Heart right ventricle (tissue), 16 donors: ENCODE measurements at regions not wholly inside any gene's neighbourhood (a gene's known extent, or its start where the extent isn't known, plus 50 kb on each side); places are given as distances from the start of the nearest gene placed in this dataset.

Experiments
- ATAC-seq, 8 donors: fragments of 200-7000 bp; cut with Tn5 transposase; one replicate each; pipeline ENCODE4 v1.9.1; 2020; ENCODE audit warnings: mild to moderate bottlenecking in 8 of 8, moderate library complexity in 8 of 8, moderate number of reproducible peaks in 1 of 8
- DNase-seq, 2 donors: peaks; one replicate each; pipeline ENCODE4 v3.0.0-alpha.2; 2020
- H3K27ac ChIP-seq, 10 donors: fragments of 200-600 bp; sonication (generic) in 2 of 10; one replicate each; pipeline versions ENCODE4 v1.5.0 to v1.8.0; 2020 to 2022; ENCODE audit warnings: mild to moderate bottlenecking in 3 of 10
- H3K27me3 ChIP-seq, 7 donors: fragments of 200-600 bp; one replicate each; pipeline ENCODE4 v1.8.0; 2021 to 2022; ENCODE audit warnings: mild to moderate bottlenecking in 2 of 7
- H3K36me3 ChIP-seq, 9 donors: fragments of 200-600 bp; sonication (generic) in 1 of 9; one replicate each; pipeline versions ENCODE4 v1.5.0 to v1.8.0; 2020 to 2022; ENCODE audit warnings: mild to moderate bottlenecking in 2 of 9
- H3K4me1 ChIP-seq, 9 donors: fragments of 200-600 bp; sonication (generic) in 1 of 9; one replicate each; pipeline versions ENCODE4 v1.5.0 to v1.8.0; 2020 to 2022; ENCODE audit warnings: mild to moderate bottlenecking in 4 of 9
- H3K4me3 ChIP-seq, 10 donors: fragments of 200-600 bp; sonication (generic) in 2 of 10; one replicate each; pipeline versions ENCODE4 v1.5.0 to v1.8.0; 2020 to 2022; ENCODE audit warnings: mild to moderate bottlenecking in 7 of 10, moderate library complexity in 2 of 10
- H3K9me3 ChIP-seq, 11 donors: fragments of 200-600 bp in 10 of 11; sonication (generic) in 2 of 11; one replicate each; pipeline versions ENCODE4 v1.5.0 to v1.8.0; 2013 to 2022; ENCODE audit warnings: mild to moderate bottlenecking in 2 of 11, control low read depth in 1 of 11, moderate library complexity in 1 of 11
- CTCF ChIP-seq, 9 donors: fragments of 200-600 bp; sonication (generic) in 2 of 9; IDR thresholded peaks; one replicate each; pipeline versions ENCODE4 v1.5.0 to v1.8.0; 2021 to 2022; ENCODE audit warnings: antibody characterized with exemption in 9 of 9, mild to moderate bottlenecking in 5 of 9, moderate library complexity in 1 of 9
- WGBS, 2 donors: extraction: QIAGEN DNeasy Blood & Tissue Kit; methylation state at CpG; one replicate each; pipeline ENCODE4 v1.1.7; 2013; ENCODE audit warnings: inconsistent platforms in 1 of 2; 5-methylcytosine and 5-hydroxymethylcytosine counted together
- intact Hi-C, 10 donors: fragments of 100-400 bp; cut with DNase I; formaldehyde crosslinking; loops; one replicate each; pipeline versions ENCODE4 v1.11.1 to v1.14.2; 2022
- donor health status: Arrhythmogenic right ventricular cardiomyopathy.
- donor health status: ischemic (EF 13 %, LVEDD 7.1; RV severe dilation, severe dysfunction).
- donor health status: healthy with polysubstance abuse.
- donor health status: DM: no; HTN: yes; CAD: no.
- donor health status: DM: no; HTN: no; CAD: no.
- donor health status: ischemic (EF 25% LVEDD 6.9; RV normal size, moderate dysfunction).
- donor health status: ischemic (EF 25% LVEDD 5.7; RV mildly dilated, moderate dysfunction).
- donor health status: healthy.
- donor health status: DM: yes; HTN: yes; CAD: no.
- donor health status: Ischemic cardiomyopathy.
- donor health status: ischemic (EF 35%, LVEDD 5.7; RV mildly dilated, moderate dysfunction).
- donor health status: nonischemic (EF 11% LVEDD 7.7; RV severe dilation, severe dysfunction).
- donor health status: DM: yes; HTN: yes; CAD: no.
- donor health status: PGD.
- donor health status: ischemic (EF 29% LVEDD 5.4; RV normal size, mild dysfunction).
- donor health status: nonischemic (EF 23%, LVEDD 6.1; RV moderate dilation, normal function).

- no peak for ATAC-seq
These were observed 59.0 kb downstream of the ING2 start for GRCh38 chr4:183563874-183564273.

GRCh38 chr4:183571350-183571941, 66.6 kb downstream of the ING2 start:
- ATAC-seq: peak in 4 of 8 donors; percentile 20 to 83 (median 64)
- DNase-seq: peak in 1 of 2 donors; percentile 17
- Histone ChIP-seq H3K4me1 (peaks cover 0 to 9% (median 5%) of the 10 kb centered on the region in 9 donors), H3K36me3 (no peaks in the 10 kb centered on the region), H3K27me3 (peaks cover 0 to 4% (median under 1%) of the 10 kb centered on the region in 7 donors), H3K9me3 (no peaks in the 10 kb centered on the region), H3K4me3 (no peak overlapping the region), H3K27ac (no peak overlapping the region)
- no peak for TF ChIP-seq CTCF (IDR thresholded peaks at IDR 0.05)
- WGBS, 2 donors: 33 to 34% methylated on average over 10 of the region's 10 CpGs
- intact Hi-C loops: no loop called here

More at GRCh38 chr4:183563874-183564273, 59.0 kb downstream of the ING2 start:
- DNase-seq: no peak
- H3K9me3 ChIP-seq: no peaks in the 10 kb centered on the region
- H3K27me3 ChIP-seq: peaks cover 0 to 24% (median 7%) of the 10 kb centered on the region in 7 donors
- H3K4me3 ChIP-seq: no peak overlapping the region
- no peaks in the 10 kb centered on the region for H3K4me1 ChIP-seq
- no peak overlapping the region for H3K27ac ChIP-seq
- 60% methylated on average over 5 of the region's 5 CpGs for WGBS, 2 donors
- H3K36me3 ChIP-seq: no peaks in the 10 kb centered on the region
- intact Hi-C loops: no loop called here
- TF ChIP-seq CTCF (IDR thresholded peaks at IDR 0.05): no peak

- no peak overlapping the region for H3K27ac ChIP-seq
- H3K4me1 ChIP-seq: no peaks in the 10 kb centered on the region
- TF ChIP-seq CTCF (IDR thresholded peaks at IDR 0.05): no peak
- H3K27me3 ChIP-seq: no peaks in the 10 kb centered on the region
- H3K36me3 ChIP-seq: no peaks in the 10 kb centered on the region
- intact Hi-C loops: no loop called here
- H3K4me3 ChIP-seq: no peak overlapping the region
- ATAC-seq (no peak), DNase-seq (no peak)
- H3K9me3 ChIP-seq: peaks cover 0 to 22% (median 10%) of the 10 kb centered on the region in 11 donors
- WGBS, 2 donors: 74 to 80% methylated on average over 6 of the region's 6 CpGs
These were observed 72.0 kb downstream of the ING2 start for GRCh38 chr4:183576701-183577404.

GRCh38 chr4:183580370-183580769, 75.5 kb downstream of the ING2 start:
- 75 to 78% methylated on average over 3 of the region's 3 CpGs for WGBS, 2 donors
- H3K27ac ChIP-seq: no peak overlapping the region
- ATAC-seq (no peak), DNase-seq (no peak)
- TF ChIP-seq CTCF (IDR thresholded peaks at IDR 0.05): no peak
- intact Hi-C loops: loop anchor here in 1 of 10 donors (2.0 kb wide), 1 partner anchor 24 kb away; no protein-coding TSS in a partner anchor
- no peaks in the 10 kb centered on the region for H3K36me3 ChIP-seq
- H3K27me3 ChIP-seq: no peaks in the 10 kb centered on the region
- peaks cover 0 to 27% (median 10%) of the 10 kb centered on the region in 11 donors for H3K9me3 ChIP-seq
- H3K4me1 ChIP-seq: no peaks in the 10 kb centered on the region
- no peak overlapping the region for H3K4me3 ChIP-seq
